ENCODE measurements at regions not wholly inside any gene's neighbourhood (a gene's known extent, or its start where the extent isn't known, plus 50 kb on each side); places are given as distances from the start of the nearest gene placed in this dataset.

DNA sequence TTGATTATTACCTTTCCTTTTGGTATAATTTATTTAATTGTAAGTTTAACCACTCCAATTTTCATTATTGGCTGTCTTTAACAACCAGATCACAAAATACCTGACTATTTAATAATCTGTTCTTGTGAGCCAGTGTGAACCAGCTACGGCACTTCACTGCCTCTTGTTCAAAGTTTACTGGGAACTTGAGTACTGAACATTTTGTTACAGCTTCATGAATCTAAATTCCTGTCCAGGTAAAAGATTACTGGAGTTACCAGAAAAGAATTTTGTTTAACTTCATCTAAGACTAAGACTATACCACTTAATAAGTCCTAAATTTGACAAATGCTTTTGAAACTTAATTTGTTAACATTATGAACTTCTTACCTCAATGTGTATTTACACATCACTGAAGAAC, 178.3 kb downstream of the FBXO8 start:
- TF ChIP-seq CTCF (conservative IDR thresholded peaks at IDR 0.05; ENCODE audit: low read length) = no peak
- TF ChIP-seq EZH2phosphoT487 (IDR thresholded peaks at IDR 0.05; ENCODE audit: borderline replicate concordance) = no peak
- no peak overlapping the region for H2AFZ ChIP-seq (ENCODE audit: low read length)
- no peak overlapping the region for H3K9ac ChIP-seq (ENCODE audit: low read depth, low read length, poor library complexity, severe bottlenecking)
- H3K9me3 ChIP-seq (ENCODE audit: insufficient read depth, low read depth, low read length) = no peaks in the 10 kb centered on the region
- H4K20me1 ChIP-seq (ENCODE audit: insufficient read depth, low read length, poor library complexity, severe bottlenecking) = no peaks in the 10 kb centered on the region
- H3K27me3 ChIP-seq (ENCODE audit: insufficient read depth, low read length, poor library complexity, severe bottlenecking) = peaks cover 7% of the 10 kb centered on the region
- no peak overlapping the region for H3K4me3 ChIP-seq (ENCODE audit: low read length, poor library complexity, severe bottlenecking)
- no peaks in the 10 kb centered on the region for H3K36me3 ChIP-seq (ENCODE audit: insufficient read depth, low read length)
- H3F3A ChIP-seq (ENCODE audit: low read depth) = no peaks in the 10 kb centered on the region
- no peaks in the 10 kb centered on the region for H3K4me1 ChIP-seq (ENCODE audit: insufficient read depth, low read length, poor library complexity, severe bottlenecking)
- H3K4me2 ChIP-seq (ENCODE audit: low read depth, low read length, poor library complexity, severe bottlenecking) = no peak overlapping the region
- no peaks in the 10 kb centered on the region for H3K79me2 ChIP-seq (ENCODE audit: insufficient read depth, low read length)
- H3K9me2 ChIP-seq (replicated peaks; ENCODE audit: low read depth, low read length) = no peaks in the 10 kb centered on the region

DNA sequence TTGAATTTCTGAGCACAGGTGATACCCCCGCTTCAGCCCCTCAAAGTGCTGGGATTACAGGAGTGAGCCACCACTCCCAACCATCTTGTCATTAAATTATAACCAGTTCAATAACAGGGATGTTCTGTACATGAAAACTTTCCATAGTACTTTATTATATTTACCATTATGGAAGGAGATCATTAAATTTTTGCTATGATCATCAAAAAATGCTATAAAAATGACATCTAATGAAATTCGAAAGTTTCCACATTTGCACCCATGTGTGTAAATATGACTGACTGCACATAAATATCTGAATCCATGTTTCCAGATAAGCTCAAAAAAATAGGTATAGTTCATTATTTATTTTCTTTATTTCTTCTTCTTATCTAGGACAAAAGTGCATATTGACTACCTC, 182.6 kb downstream of the FBXO8 start:
- H3K4me2 ChIP-seq (ENCODE audit: low read depth, low read length, poor library complexity, severe bottlenecking) = no peak overlapping the region
- H3F3A ChIP-seq (ENCODE audit: low read depth) = no peaks in the 10 kb centered on the region
- H3K9ac ChIP-seq (ENCODE audit: low read depth, low read length, poor library complexity, severe bottlenecking) = no peak overlapping the region
- H3K79me2 ChIP-seq (ENCODE audit: insufficient read depth, low read length) = no peaks in the 10 kb centered on the region
- H3K9me3 ChIP-seq (ENCODE audit: insufficient read depth, low read depth, low read length) = no peaks in the 10 kb centered on the region
- TF ChIP-seq EZH2phosphoT487 (IDR thresholded peaks at IDR 0.05; ENCODE audit: borderline replicate concordance) (no peak), CTCF (conservative IDR thresholded peaks at IDR 0.05; ENCODE audit: low read length) (no peak)
- no peak overlapping the region for H3K4me3 ChIP-seq (ENCODE audit: low read length, poor library complexity, severe bottlenecking)
- no peaks in the 10 kb centered on the region for H3K9me2 ChIP-seq (replicated peaks; ENCODE audit: low read depth, low read length)
- H4K20me1 ChIP-seq (ENCODE audit: insufficient read depth, low read length, poor library complexity, severe bottlenecking) = no peaks in the 10 kb centered on the region
- no peak overlapping the region for H2AFZ ChIP-seq (ENCODE audit: low read length)
- H3K4me1 ChIP-seq (ENCODE audit: insufficient read depth, low read length, poor library complexity, severe bottlenecking) = no peaks in the 10 kb centered on the region
- H3K27me3 ChIP-seq (ENCODE audit: insufficient read depth, low read length, poor library complexity, severe bottlenecking) = no peaks in the 10 kb centered on the region
- no peaks in the 10 kb centered on the region for H3K36me3 ChIP-seq (ENCODE audit: insufficient read depth, low read length)

DNA sequence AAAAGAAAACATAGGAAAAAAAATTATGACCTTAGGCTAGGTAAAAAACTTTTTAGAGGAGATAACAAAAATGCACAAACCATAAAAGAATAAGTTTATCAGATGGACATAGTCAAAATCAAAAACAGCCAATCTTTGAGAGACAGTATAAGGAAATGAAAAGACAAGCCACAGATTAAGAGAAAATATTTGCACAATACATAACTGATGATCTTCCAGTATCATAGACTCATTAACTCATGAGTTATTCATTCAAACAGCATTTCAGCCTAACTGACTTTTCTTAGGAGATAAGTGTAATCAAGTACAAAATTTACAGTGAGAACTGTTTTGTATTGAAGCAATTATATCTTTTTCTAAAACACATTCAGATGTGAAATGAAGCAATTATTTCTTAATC, 183.8 kb downstream of the FBXO8 start:
- no peak overlapping the region for H2AFZ ChIP-seq (ENCODE audit: low read length)
- H3K4me1 ChIP-seq (ENCODE audit: insufficient read depth, low read length, poor library complexity, severe bottlenecking) = no peaks in the 10 kb centered on the region
- no peak overlapping the region for H3K4me3 ChIP-seq (ENCODE audit: low read length, poor library complexity, severe bottlenecking)
- H3K4me2 ChIP-seq (ENCODE audit: low read depth, low read length, poor library complexity, severe bottlenecking) = no peak overlapping the region
- TF ChIP-seq CTCF (conservative IDR thresholded peaks at IDR 0.05; ENCODE audit: low read length) (no peak), EZH2phosphoT487 (IDR thresholded peaks at IDR 0.05; ENCODE audit: borderline replicate concordance) (no peak)
- H3K9ac ChIP-seq (ENCODE audit: low read depth, low read length, poor library complexity, severe bottlenecking) = no peak overlapping the region
- no peaks in the 10 kb centered on the region for H3K9me3 ChIP-seq (ENCODE audit: insufficient read depth, low read depth, low read length)
- H3F3A ChIP-seq (ENCODE audit: low read depth) = no peaks in the 10 kb centered on the region
- H3K27me3 ChIP-seq (ENCODE audit: insufficient read depth, low read length, poor library complexity, severe bottlenecking) = no peaks in the 10 kb centered on the region
- no peaks in the 10 kb centered on the region for H3K36me3 ChIP-seq (ENCODE audit: insufficient read depth, low read length)
- no peaks in the 10 kb centered on the region for H4K20me1 ChIP-seq (ENCODE audit: insufficient read depth, low read length, poor library complexity, severe bottlenecking)
- no peaks in the 10 kb centered on the region for H3K9me2 ChIP-seq (replicated peaks; ENCODE audit: low read depth, low read length)
- H3K79me2 ChIP-seq (ENCODE audit: insufficient read depth, low read length) = no peaks in the 10 kb centered on the region

Data from Loucy (cell line).